Lower lobe of right lung (tissue), 2 donors: ENCODE measurements at regions not wholly inside any gene's neighbourhood (a gene's known extent, or its start where the extent isn't known, plus 50 kb on each side); places are given as distances from the start of the nearest gene placed in this dataset.

ENCODE experiments used
- ATAC-seq, 2 donors: fragments of 200-7000 bp; cut with Tn5 transposase; one replicate each; pipeline ENCODE4 v1.9.1; 2020 to 2022; ENCODE audit warnings: mild to moderate bottlenecking in 2 of 2, moderate library complexity in 2 of 2
- DNase-seq: peaks from one replicate; pipeline ENCODE4 v3.0.0-alpha.2; 2020
- H3K27ac ChIP-seq: fragments of 200-600 bp; one replicate; pipeline ENCODE4 v1.8.0; 2022
- H3K27me3 ChIP-seq: fragments of 200-600 bp; one replicate; pipeline ENCODE4 v1.8.0; 2022; ENCODE audit warnings: low read depth
- H3K36me3 ChIP-seq: fragments of 200-600 bp; one replicate; pipeline ENCODE4 v1.8.0; 2022; ENCODE audit warnings: mild to moderate bottlenecking
- H3K4me1 ChIP-seq: fragments of 200-600 bp; one replicate; pipeline ENCODE4 v1.8.0; 2022
- H3K4me3 ChIP-seq: fragments of 200-600 bp; one replicate; pipeline ENCODE4 v1.8.0; 2022; ENCODE audit warnings: mild to moderate bottlenecking
- H3K9me3 ChIP-seq: fragments of 200-600 bp; one replicate; pipeline ENCODE4 v1.8.0; 2022
- intact Hi-C: fragments of 100-400 bp; cut with DNase I; formaldehyde crosslinking; loops from one replicate; pipeline ENCODE4 v1.11.0; 2022
- TF ChIP-seq, protein P1 (sequence below): fragments of 200-600 bp; IDR thresholded peaks from one replicate; pipeline ENCODE4 v1.8.0; 2022; ENCODE audit warnings: antibody characterized with exemption, mild to moderate bottlenecking
- donor health status: DM: no; HTN: yes; CAD: no; lungs with severe emphysema.

DNA sequence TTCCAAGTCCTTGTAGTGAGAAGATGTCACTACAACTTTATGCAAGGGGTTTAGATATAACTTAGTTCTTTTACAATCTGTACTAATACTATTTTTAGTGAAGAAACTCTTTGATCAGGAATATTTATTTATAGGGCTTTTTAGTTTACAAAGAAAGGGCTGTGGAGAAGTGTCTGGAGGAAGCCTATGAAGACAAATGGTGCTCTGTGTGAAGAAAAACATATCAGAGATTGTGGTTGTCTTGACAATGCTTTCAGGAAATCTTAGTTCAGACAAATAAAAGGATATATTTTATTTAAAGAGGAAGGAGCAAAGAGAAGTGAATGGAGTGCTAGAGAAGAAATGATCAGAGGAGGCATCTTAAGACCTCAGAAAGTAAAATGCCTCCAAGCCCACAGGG lies 824.9 kb downstream of the DCDC2C start:
- H3K36me3 ChIP-seq, result no peaks in the 10 kb centered on the region
- intact Hi-C loops, result no loop called here
- H3K27ac ChIP-seq, result no peak overlapping the region
- no peaks in the 10 kb centered on the region for H3K27me3 ChIP-seq
- H3K9me3 ChIP-seq, result no peaks in the 10 kb centered on the region
- TF ChIP-seq, protein P1, sequence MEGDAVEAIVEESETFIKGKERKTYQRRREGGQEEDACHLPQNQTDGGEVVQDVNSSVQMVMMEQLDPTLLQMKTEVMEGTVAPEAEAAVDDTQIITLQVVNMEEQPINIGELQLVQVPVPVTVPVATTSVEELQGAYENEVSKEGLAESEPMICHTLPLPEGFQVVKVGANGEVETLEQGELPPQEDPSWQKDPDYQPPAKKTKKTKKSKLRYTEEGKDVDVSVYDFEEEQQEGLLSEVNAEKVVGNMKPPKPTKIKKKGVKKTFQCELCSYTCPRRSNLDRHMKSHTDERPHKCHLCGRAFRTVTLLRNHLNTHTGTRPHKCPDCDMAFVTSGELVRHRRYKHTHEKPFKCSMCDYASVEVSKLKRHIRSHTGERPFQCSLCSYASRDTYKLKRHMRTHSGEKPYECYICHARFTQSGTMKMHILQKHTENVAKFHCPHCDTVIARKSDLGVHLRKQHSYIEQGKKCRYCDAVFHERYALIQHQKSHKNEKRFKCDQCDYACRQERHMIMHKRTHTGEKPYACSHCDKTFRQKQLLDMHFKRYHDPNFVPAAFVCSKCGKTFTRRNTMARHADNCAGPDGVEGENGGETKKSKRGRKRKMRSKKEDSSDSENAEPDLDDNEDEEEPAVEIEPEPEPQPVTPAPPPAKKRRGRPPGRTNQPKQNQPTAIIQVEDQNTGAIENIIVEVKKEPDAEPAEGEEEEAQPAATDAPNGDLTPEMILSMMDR, result no peak
- no peak for DNase-seq
- no peak overlapping the region for H3K4me3 ChIP-seq
- H3K4me1 ChIP-seq, result no peaks in the 10 kb centered on the region
- no peak for ATAC-seq

DNA sequence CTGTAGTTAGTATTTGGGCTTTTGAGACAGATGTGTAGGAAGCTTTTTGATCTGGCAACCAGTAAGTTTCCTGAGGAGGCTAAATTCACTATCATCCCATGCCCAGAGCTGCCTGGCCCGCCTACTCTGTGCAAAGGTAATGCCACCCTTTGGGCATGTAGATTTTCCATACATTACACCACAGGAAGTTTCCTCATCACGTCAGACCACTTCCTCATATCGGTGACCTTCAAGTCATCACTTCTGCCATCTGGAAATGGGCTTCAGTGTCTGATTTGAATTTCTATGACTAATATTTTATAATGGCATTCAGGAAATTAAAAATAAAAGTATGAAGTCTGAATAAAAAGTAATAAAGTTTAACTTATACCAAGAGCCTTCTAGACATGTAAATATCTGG lies 825.4 kb downstream of the DCDC2C start:
- Histone ChIP-seq H3K4me1 (no peaks in the 10 kb centered on the region), H3K36me3 (no peaks in the 10 kb centered on the region), H3K9me3 (no peaks in the 10 kb centered on the region), H3K4me3 (no peak overlapping the region), H3K27me3 (no peaks in the 10 kb centered on the region), H3K27ac (no peak overlapping the region)
- intact Hi-C loops, result no loop called here
- ATAC-seq, result no peak
- DNase-seq, result no peak
- TF ChIP-seq, protein P1, result no peak

DNA sequence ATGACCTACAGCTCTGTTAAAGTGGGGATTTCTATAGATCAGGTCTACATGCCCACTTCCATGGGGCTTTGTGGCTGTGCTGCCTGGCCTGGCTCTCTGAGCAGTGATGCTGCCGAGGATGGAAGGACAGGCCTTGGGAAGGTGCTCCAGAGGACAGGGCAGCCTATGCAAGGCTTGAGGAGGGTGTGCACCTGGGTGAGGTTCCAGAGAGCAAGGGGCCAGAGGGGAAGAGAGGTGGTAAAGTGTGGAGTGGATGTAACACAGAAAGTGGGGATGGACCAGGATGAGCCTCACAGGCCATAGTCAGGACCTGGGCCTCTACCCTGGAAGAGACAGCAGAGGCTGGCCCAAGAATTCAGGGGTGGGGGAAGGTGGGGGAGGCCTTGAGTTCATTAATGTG lies 826.4 kb downstream of the DCDC2C start:
- ATAC-seq (no peak), DNase-seq (no peak)
- no peak overlapping the region for H3K4me3 ChIP-seq
- intact Hi-C loops, result no loop called here
- no peak overlapping the region for H3K27ac ChIP-seq
- no peaks in the 10 kb centered on the region for H3K36me3 ChIP-seq
- H3K9me3 ChIP-seq, result no peaks in the 10 kb centered on the region
- H3K27me3 ChIP-seq, result no peaks in the 10 kb centered on the region
- TF ChIP-seq, protein P1, result no peak
- no peaks in the 10 kb centered on the region for H3K4me1 ChIP-seq

DNA sequence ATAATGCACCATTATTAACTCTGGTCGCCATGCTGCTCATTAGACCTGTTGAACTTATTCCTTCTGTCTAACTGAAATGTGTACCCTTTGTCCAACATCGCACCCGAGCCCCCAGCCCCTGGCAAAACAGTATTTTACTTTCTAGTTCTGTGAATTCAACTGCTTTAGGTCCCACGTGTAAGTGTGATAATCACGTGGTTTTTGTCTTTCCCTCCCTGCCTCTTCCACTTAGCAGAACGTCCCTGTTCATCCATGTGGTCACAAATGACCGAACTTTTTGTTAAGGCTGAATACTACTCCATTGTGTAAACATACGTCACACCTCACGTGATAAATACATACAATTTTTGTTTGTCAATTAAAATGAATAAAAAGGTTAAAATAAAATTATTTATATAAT lies 826.9 kb downstream of the DCDC2C start:
- no peak for DNase-seq
- Histone ChIP-seq H3K4me3 (no peak overlapping the region), H3K27me3 (no peaks in the 10 kb centered on the region), H3K9me3 (no peaks in the 10 kb centered on the region), H3K4me1 (no peaks in the 10 kb centered on the region), H3K27ac (no peak overlapping the region), H3K36me3 (no peaks in the 10 kb centered on the region)
- intact Hi-C loops, result no loop called here
- TF ChIP-seq, protein P1, result no peak
- no peak for ATAC-seq

DNA sequence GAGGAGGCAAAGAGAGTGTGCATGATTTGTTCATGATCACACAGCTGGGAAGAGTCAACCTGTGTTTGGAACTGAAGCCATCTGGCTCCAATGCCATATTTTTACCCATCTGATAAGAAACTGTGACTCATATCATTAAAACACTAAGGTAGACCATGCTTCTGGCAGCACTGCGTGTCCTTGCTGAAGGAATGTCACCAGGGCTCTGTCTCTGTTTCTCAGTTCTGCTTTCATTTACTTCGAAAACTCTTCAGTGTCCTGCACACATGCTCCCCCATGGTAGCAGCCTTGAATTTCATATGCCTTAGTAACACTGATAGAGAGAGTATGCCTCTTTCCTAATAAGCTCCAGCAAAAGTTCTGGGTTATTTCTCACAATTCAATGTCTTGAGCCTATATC lies 830.4 kb downstream of the DCDC2C start:
- ATAC-seq (no peak), DNase-seq (no peak)
- no peak overlapping the region for H3K4me3 ChIP-seq
- no peaks in the 10 kb centered on the region for H3K27me3 ChIP-seq
- intact Hi-C loops, result no loop called here
- TF ChIP-seq, protein P1, result no peak
- no peaks in the 10 kb centered on the region for H3K36me3 ChIP-seq
- no peaks in the 10 kb centered on the region for H3K4me1 ChIP-seq
- H3K27ac ChIP-seq, result no peak overlapping the region
- H3K9me3 ChIP-seq, result no peaks in the 10 kb centered on the region

DNA sequence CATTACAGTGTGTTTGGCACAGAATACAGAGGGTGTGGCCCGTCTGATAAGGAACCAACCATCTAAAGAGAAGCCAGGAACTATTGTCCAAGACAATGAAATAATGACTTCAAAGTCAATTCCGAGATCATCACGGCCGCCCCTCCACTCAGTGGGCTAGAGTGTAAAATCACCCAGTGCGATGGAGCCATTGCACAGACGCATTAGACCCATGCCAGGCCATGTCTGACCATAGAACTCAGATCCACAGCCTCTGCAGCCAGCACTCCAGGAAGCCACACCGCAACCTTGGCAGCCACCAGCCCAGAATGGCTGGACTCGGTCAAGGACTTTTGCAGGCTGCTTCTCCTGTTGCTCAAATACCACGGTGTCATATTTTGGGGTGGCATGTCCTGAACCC lies 835.7 kb downstream of the DCDC2C start:
- DNase-seq, result no peak
- no peak for ATAC-seq
- H3K9me3 ChIP-seq, result no peaks in the 10 kb centered on the region
- no peaks in the 10 kb centered on the region for H3K4me1 ChIP-seq
- TF ChIP-seq, protein P1, result no peak
- no peaks in the 10 kb centered on the region for H3K27me3 ChIP-seq
- no peak overlapping the region for H3K27ac ChIP-seq
- H3K36me3 ChIP-seq, result no peaks in the 10 kb centered on the region
- intact Hi-C loops, result no loop called here
- no peak overlapping the region for H3K4me3 ChIP-seq
